HFFc6 (cell line): ENCODE measurements at regions not wholly inside any gene's neighbourhood (a gene's known extent, or its start where the extent isn't known, plus 50 kb on each side); places are given as distances from the start of the nearest gene placed in this dataset.
"Not testable (repeated sequence)": the region's sequence is repeated elsewhere in the genome, so short reads cannot be mapped to it uniquely, and the experiment has no call there.

Source experiments
- DNase-seq: peaks from one replicate; pipeline ENCODE4 v3.0.0-alpha.2; 2018
- H3K27ac Mint-ChIP-seq: 2 replicates; pipeline ENCODE4 v1.8.0; 2020; ENCODE audit warnings: mild to moderate bottlenecking, mixed read lengths
- H3K27me3 Mint-ChIP-seq: 2 replicates; pipeline ENCODE4 v1.8.0; 2021; ENCODE audit warnings: mild to moderate bottlenecking, moderate library complexity, mixed read lengths; ENCODE audit not compliant: insufficient read depth
- H3K36me3 Mint-ChIP-seq: 2 replicates; pipeline ENCODE4 v1.8.0; 2021; ENCODE audit warnings: low read depth, mixed read lengths
- H3K4me1 Mint-ChIP-seq: 2 replicates; pipeline ENCODE4 v1.8.0; 2020; ENCODE audit warnings: low read depth, mixed read lengths
- H3K4me3 Mint-ChIP-seq: 2 replicates; pipeline ENCODE4 v1.8.0; 2020; ENCODE audit warnings: mild to moderate bottlenecking, moderate library complexity, mixed read lengths
- H3K9me3 Mint-ChIP-seq: 2 replicates; pipeline ENCODE4 v1.8.0; 2020; ENCODE audit warnings: mild to moderate bottlenecking, mixed read lengths
- TF ChIP-seq, protein P1 (sequence below): fragments of 200-600 bp; sonication (generic); IDR thresholded peaks from 2 replicates; pipeline ENCODE4 v1.5.0; 2021; ENCODE audit warnings: antibody characterized with exemption, mild to moderate bottlenecking

DNA sequence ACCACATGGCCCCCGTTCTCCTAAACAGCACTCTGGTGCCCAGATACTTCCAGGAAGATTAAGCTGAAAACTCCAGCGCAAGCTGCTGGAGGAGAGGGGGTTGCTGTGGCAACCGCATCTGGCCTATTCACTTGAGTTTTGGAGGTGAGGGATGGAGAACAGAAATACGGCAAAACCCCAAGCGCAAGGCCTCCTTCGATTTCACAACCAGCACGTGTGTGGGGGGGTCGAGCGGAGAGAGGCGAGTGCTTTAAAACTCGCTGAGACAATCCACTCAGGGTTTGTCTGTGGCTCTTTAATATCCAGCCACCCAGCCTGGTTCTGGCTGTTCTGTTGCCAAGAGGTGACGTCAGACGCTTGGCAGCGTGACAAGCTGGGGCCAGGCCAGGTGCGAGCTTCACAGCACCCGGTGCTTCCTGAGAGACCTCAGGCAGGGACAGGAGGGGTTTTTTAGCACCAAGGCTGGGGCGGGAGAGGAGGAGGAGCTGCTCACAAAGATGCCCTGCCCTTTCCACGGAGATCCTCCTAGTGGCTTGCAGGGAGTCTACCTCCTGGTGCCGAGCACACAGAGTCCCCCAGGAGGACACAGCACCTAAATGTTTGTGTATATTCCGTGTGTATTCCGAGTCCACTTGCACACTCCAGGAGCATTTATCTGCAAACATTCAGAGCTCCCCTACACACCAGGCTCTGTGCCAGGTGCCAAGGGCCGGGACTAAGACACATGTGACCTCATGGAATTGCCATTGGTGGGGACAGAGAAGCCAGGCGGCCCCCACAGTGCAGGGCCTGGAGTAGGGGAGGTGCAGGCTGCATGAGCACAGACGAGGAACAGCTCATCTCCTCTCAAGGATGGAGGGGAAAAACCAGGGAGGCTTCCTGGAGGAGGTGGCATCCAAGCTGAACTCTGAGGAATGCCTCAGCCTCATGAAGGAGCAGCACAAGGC lies 194.6 kb downstream of the OLFM1 start:
- Mint-ChIP-seq H3K27ac (no peak overlapping the region), H3K36me3 (peaks cover 2% of the 10 kb centered on the region)
- TF ChIP-seq, protein P1, sequence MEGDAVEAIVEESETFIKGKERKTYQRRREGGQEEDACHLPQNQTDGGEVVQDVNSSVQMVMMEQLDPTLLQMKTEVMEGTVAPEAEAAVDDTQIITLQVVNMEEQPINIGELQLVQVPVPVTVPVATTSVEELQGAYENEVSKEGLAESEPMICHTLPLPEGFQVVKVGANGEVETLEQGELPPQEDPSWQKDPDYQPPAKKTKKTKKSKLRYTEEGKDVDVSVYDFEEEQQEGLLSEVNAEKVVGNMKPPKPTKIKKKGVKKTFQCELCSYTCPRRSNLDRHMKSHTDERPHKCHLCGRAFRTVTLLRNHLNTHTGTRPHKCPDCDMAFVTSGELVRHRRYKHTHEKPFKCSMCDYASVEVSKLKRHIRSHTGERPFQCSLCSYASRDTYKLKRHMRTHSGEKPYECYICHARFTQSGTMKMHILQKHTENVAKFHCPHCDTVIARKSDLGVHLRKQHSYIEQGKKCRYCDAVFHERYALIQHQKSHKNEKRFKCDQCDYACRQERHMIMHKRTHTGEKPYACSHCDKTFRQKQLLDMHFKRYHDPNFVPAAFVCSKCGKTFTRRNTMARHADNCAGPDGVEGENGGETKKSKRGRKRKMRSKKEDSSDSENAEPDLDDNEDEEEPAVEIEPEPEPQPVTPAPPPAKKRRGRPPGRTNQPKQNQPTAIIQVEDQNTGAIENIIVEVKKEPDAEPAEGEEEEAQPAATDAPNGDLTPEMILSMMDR: no peak

DNA sequence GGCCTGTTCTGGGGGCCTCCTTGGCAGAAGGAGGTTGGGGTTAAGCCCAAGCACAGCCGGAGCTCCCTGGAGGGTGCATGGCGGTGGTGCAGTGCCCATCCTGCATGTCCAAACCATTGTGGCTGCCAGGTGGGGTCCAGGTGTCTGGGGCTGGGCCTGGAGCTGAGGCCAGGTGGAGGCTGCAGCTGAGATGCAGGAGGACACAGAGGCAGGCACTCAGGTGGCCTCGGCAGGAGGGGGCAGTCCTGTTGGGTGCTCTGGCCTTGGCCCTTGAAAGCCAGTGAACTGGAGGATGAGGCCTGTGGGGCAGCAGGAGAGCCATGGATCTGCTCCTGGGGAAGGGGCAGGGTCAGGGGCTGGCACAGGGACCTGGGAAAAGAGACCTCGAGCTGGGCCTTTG lies 195.3 kb downstream of the OLFM1 start:
- Mint-ChIP-seq H3K27ac (no peak overlapping the region), H3K9me3 (peaks cover 34% of the 10 kb centered on the region), H3K27me3 (peaks cover 9% of the 10 kb centered on the region), H3K4me3 (no peak overlapping the region), H3K36me3 (peaks cover 6% of the 10 kb centered on the region), H3K4me1 (no peaks in the 10 kb centered on the region)
- DNase-seq: no peak
- TF ChIP-seq, protein P1: no peak

More for the DNA sequence above, 194.6 kb downstream of the OLFM1 start:
- DNase-seq: no peak
- H3K4me1 Mint-ChIP-seq: no peaks in the 10 kb centered on the region
- peaks cover 35% of the 10 kb centered on the region for H3K9me3 Mint-ChIP-seq
- peaks cover 9% of the 10 kb centered on the region for H3K27me3 Mint-ChIP-seq
- no peak overlapping the region for H3K4me3 Mint-ChIP-seq

DNA sequence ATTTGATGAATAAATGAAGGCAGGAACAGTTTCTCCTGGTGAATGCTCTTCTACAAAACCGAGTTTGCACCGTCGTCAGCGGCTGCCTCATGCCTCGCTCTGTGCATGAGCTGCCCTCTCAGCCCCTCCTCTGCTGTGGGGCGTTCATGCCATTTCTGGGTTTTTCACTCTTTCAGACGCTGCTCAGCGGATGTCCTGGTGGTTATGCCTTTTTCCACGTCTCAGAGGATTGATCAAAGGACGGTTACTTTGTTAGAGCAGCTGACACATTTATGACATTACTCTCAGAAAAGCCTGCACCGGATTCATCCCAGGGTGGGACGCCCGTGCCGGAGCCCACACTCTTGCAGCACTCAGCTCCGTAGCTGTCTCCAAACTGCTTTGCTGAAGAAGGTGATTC lies 195.9 kb upstream of the PPP1R26 start:
- Mint-ChIP-seq H3K27ac (no peak overlapping the region), H3K4me1 (no peaks in the 10 kb centered on the region), H3K9me3 (peaks cover 31% of the 10 kb centered on the region), H3K36me3 (peaks cover 6% of the 10 kb centered on the region), H3K4me3 (no peak overlapping the region), H3K27me3 (peaks cover 9% of the 10 kb centered on the region)
- TF ChIP-seq, protein P1: no peak
- DNase-seq: no peak

DNA sequence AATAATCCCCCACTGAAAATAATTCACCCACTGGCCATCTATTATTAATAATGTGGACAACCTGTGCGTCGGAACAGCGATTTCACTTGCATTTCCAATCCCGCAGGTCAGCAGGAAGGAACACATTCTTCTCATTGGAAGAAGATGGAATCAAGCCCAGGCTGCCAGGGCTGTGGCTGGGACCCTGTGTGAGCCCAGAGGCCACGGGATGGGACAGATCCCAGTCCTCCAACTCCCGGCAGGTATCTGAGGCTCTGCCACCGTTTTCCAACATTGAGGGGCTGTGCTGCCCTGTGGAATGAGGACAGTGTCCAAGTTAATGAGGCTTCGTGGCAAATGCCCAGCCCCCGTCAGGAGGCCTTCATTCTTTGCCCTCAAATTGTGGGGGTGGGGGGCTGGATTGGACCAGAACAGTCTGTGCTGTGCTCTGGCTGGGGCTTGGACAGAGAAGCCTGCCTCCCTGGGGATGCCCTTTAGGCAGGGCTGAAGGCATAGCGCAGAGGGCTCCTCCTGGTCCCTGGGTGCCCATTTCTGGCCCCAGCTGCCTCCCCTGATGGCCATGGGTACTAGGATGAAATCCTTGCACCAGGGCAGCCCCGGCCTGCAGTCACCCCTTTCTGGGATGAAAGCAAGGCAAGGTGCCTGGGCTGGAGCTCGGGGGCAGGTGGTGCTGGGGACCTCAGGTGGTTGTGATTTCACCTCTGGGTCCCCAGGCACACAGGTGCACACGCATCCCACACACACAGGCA lies 195.0 kb upstream of the PPP1R26 start:
- no peak overlapping the region for H3K4me3 Mint-ChIP-seq
- no peaks in the 10 kb centered on the region for H3K4me1 Mint-ChIP-seq
- peaks cover 6% of the 10 kb centered on the region for H3K36me3 Mint-ChIP-seq
- H3K9me3 Mint-ChIP-seq: peaks cover 36% of the 10 kb centered on the region
- peaks cover 9% of the 10 kb centered on the region for H3K27me3 Mint-ChIP-seq
- TF ChIP-seq, protein P1: no peak
- H3K27ac Mint-ChIP-seq: no peak overlapping the region
- DNase-seq: no peak

DNA sequence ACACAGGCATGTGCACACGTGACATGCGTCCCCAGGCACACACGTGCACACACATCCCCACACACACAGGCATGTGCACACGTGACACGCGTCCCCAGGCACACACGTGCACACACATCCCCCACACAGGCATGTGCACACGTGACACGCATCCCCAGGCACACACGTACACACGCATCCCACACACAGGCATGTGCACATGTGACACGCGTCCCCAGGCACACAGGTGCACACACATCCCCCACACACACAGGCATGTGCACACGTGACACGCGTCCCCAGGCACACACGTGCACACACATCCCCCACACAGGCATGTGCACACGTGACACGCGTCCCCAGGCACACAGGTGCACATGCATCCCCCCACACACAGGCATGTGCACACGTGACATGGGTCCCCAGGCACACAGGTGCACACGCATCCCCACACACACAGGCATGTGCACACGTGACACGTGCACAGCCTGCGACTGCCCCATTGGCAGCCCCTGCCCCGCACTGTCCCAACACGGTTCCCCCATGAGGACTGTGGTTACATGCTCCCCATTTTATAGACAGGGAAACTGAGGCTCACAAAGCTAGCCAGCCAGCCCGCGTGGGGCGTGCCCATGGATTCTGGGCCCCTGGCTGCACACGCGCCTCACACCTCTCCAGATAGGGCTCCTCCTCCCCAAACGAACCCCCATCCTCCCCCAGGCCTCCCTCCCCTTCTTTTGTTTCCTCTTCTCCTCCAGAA lies 193.2 kb upstream of the PPP1R26 start:
- not testable (repeated sequence) for H3K4me3 Mint-ChIP-seq, H3K36me3 Mint-ChIP-seq, DNase-seq, H3K4me1 Mint-ChIP-seq, H3K27me3 Mint-ChIP-seq, H3K27ac Mint-ChIP-seq
- H3K9me3 Mint-ChIP-seq: peaks cover 46% of the 10 kb centered on the region
